GM12892 (cell line): ENCODE measurements at regions not wholly inside any gene's neighbourhood (a gene's known extent, or its start where the extent isn't known, plus 50 kb on each side); places are given as distances from the start of the nearest gene placed in this dataset.

Source experiments
- POLR2A ChIP-seq: IDR thresholded peaks from 2 replicates; pipeline ENCODE4 v1.6.1; 2011; ENCODE audit warnings: low read depth, low read length, control low read depth
- POLR2AphosphoS5 ChIP-seq: IDR thresholded peaks from 2 replicates; pipeline ENCODE4 v1.6.1; 2011; ENCODE audit warnings: low read depth, low read length, control low read depth

DNA sequence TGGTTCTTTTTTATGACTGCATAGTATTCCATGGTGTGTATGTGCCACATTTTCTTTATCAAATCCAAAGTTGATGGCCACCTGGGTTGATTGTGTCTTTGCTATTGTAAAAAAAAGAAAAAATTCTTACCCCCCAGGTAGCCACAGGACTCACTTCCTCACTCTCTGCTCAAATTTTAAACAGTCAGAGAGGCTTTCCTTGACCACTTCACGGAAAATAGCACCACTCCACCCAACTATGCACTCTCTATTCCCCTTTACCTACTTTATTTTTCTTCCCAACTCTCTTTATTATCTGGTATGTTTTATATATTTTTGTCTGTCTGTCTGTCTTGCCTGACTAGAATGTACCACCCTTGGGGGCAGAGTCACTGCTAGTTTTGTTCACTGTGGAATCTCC, 205.3 kb downstream of the BTG1 start:
- TF ChIP-seq POLR2A (no peak), POLR2AphosphoS5 (no peak)
